CMK (cell line): ENCODE measurements at regions not wholly inside any gene's neighbourhood (a gene's known extent, or its start where the extent isn't known, plus 50 kb on each side); places are given as distances from the start of the nearest gene placed in this dataset.

Source experiments
- DNase-seq: peaks from one replicate; pipeline ENCODE4 v3.0.0-alpha.2; 2010; ENCODE audit warnings: low read depth

GRCh38 chr1:233520261-233521191, 93.4 kb upstream of the KCNK1 start:
- no peak for DNase-seq

- no peak for DNase-seq
Measured at GRCh38 chr1:233523047-233523446, 90.9 kb upstream of the KCNK1 start.

DNA sequence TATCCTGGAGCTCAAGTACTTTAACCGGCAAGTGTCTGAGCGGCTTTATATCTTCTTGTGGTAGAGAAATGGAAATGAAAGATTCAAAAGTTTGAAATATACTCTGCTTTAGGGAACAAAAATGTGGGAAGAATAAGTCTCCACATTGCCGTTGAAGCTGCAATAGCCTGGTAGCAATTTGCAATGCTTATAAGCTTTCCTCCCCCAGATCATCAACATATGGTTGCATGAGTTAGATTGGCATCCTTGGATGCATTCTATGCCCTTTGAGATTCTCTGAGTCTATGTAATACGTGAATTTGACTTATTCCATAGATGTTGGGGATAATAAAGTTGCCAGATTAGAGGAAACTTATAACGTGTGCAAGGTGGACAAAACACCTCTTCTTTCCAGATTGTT, 86.1 kb upstream of the KCNK1 start:
- no peak for DNase-seq

GRCh38 chr1:233530665-233531386, 83.1 kb upstream of the KCNK1 start:
- no peak for DNase-seq

DNA sequence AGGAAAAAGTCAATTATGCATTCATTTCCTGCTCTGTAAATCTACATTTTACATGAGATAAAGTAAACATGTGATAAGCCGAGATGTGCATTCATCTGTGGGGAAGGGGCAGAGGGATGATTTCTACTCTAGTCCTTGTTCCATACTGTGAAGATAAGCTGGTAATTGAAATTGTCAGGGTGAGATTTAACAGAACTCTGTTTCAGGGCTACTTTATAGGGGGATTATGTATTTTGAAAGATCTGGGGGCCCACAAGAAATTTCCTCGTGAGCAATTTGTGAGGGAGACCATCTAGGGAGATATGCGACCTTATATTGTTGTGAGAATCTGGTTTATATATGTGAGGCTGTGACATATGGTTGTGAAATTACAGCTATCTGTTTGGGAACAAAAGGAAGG, 73.1 kb upstream of the KCNK1 start:
- no peak for DNase-seq

DNA sequence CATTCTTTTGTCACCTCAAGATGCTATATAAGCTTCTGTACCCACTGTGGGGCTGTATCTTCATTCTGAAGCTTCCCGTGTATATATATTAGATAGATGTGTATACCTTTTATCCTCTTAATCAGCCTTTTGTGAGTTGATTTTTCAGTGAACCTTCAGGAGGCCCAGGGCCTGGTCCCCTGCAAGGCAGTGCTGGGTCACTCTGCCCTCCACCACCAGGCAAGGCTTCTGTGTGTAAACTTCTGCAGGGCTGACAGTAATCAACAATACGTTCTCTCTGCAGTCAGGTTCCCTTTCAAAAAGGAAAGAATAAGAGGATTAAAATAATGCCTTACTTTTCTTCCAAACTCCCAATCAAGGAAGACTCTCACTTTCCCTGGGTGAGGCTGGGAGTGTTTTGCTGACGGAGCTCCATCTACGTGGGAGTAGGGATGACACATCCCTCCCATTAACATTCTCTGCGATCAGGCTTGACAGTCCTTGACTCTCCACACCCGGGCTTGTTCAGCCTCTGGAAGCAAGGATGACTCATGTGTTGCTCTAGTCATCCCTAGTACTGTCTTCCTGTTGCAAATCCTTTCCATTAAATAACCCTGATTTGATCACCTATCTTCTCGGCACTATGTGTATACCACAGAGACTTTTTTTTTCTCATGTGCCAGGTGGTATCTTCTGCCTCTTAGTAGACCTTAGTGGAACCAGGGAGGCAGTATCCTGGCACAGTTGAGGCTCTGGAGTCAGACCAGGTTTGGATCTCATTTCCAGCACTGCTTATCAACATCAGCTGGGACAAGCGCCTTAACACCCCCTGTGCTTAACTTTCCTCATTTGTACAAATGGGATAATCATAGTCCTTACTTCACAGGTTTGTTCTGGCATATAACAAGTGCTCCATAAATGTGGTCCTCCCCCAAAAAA, 70.3 kb upstream of the KCNK1 start:
- no peak for DNase-seq

DNA sequence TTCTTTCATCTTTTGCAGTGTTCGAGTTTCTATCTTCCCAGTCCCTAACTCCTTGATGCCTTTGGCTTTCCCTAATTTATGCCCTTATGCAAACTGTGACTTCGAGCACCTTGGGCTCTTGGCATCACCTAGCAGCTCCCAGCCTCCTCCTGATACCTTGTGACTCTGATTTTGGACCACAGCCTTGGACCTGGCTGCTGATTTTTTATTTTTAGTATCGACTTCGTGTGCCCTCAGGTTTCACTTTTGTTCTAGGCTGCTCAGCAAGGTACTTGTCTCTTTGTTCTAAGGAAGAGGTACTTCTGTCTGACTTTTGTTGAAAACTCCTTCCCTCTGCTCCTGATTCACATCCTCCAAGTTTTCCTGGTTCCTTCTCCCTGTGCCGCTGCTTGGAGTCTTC, 69.6 kb upstream of the KCNK1 start:
- no peak for DNase-seq

DNA sequence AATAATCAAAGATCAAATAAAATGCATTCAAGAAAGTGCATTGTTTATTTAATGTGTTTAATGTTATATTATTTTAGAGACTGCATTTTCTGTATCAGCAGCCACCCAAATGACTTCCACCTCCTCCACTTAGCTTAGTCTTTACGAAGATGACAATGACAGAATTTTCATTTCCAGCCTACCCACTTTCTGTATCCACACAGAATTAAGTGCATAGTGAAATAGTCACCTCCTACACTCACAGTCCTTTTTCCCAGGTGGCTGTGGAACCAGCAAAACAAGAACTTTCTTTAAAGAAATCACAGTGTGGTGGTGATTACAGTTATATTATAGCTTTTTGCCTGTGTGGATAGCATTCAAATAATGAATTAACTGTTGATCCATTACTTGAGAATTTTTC, 66.2 kb upstream of the KCNK1 start:
- no peak for DNase-seq

GRCh38 chr1:233549404-233549803, 64.5 kb upstream of the KCNK1 start:
- no peak for DNase-seq

DNA sequence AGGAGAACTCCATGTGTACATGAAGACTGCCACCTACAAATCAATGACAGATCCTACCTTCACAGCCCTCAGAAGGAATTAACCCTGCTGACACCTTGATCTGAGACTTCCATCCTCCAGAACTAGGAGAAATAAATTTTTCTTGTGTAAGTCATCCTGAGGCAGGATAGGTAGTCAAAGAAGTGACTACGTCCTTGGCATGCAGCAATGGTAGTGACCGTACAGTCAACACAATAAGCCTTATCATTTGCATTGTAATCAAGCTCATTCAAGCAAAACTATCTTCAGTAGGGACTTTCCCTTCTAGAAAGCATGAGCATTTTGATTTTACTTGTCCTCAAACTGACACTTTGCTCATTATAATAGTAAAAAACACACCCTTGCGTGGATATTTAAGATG, 64.0 kb upstream of the KCNK1 start:
- DNase-seq: no peak

DNA sequence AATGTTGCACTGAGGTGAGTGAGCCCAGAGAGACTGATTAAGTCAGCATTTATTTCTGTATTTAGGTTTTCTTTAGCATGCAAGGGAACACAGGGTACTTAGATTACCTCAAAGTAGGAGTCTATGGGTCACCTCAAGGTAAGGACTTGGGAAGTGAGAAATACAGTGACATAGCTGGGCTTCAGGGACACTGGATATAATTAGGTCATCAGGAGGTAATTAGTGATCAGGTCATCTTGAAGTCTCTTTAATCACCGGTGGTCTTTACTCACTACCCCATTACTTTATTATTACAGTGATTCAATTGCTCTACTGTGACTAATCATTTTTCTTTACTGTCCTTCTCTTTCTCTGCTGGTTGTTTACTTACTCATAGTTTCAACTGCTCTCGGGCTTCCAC, 59.9 kb upstream of the KCNK1 start:
- no peak for DNase-seq

GRCh38 chr1:233561708-233562426, 52.0 kb upstream of the KCNK1 start:
- no peak for DNase-seq
